HL-60 (cell line): ENCODE measurements at regions not wholly inside any gene's neighbourhood (a gene's known extent, or its start where the extent isn't known, plus 50 kb on each side); places are given as distances from the start of the nearest gene placed in this dataset.

ENCODE experiments used
- CTCF ChIP-seq: IDR thresholded peaks from one replicate; pipeline ENCODE4 v1.5.1; 2011; ENCODE audit warnings: low read length, control low read depth, inconsistent platforms; ENCODE audit not compliant: insufficient read depth
- GABPA ChIP-seq: IDR thresholded peaks from 2 replicates; pipeline ENCODE4 v1.6.1; 2012; ENCODE audit warnings: low read depth
- POLR2AphosphoS5 ChIP-seq: IDR thresholded peaks from 2 replicates; pipeline ENCODE4 v1.6.1; 2012; ENCODE audit warnings: low read depth
- SPI1 ChIP-seq: IDR thresholded peaks from 2 replicates; pipeline ENCODE4 v1.6.1; 2012; ENCODE audit warnings: low read depth, mild to moderate bottlenecking, borderline replicate concordance
- TF ChIP-seq, protein P1 (sequence below): IDR thresholded peaks from 2 replicates; pipeline ENCODE4 v1.6.1; 2012; ENCODE audit warnings: low read depth; ENCODE audit not compliant: insufficient replicate concordance

- TF ChIP-seq CTCF (no peak), POLR2AphosphoS5 (no peak), GABPA (no peak), SPI1 (no peak)
- TF ChIP-seq, protein P1, sequence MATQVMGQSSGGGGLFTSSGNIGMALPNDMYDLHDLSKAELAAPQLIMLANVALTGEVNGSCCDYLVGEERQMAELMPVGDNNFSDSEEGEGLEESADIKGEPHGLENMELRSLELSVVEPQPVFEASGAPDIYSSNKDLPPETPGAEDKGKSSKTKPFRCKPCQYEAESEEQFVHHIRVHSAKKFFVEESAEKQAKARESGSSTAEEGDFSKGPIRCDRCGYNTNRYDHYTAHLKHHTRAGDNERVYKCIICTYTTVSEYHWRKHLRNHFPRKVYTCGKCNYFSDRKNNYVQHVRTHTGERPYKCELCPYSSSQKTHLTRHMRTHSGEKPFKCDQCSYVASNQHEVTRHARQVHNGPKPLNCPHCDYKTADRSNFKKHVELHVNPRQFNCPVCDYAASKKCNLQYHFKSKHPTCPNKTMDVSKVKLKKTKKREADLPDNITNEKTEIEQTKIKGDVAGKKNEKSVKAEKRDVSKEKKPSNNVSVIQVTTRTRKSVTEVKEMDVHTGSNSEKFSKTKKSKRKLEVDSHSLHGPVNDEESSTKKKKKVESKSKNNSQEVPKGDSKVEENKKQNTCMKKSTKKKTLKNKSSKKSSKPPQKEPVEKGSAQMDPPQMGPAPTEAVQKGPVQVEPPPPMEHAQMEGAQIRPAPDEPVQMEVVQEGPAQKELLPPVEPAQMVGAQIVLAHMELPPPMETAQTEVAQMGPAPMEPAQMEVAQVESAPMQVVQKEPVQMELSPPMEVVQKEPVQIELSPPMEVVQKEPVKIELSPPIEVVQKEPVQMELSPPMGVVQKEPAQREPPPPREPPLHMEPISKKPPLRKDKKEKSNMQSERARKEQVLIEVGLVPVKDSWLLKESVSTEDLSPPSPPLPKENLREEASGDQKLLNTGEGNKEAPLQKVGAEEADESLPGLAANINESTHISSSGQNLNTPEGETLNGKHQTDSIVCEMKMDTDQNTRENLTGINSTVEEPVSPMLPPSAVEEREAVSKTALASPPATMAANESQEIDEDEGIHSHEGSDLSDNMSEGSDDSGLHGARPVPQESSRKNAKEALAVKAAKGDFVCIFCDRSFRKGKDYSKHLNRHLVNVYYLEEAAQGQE = no peak
Measured at GRCh38 chr3:67244130-67244529, 246.0 kb downstream of the KBTBD8 start.
